ENCODE measurements at regions not wholly inside any gene's neighbourhood (a gene's known extent, or its start where the extent isn't known, plus 50 kb on each side); places are given as distances from the start of the nearest gene placed in this dataset.

DNA sequence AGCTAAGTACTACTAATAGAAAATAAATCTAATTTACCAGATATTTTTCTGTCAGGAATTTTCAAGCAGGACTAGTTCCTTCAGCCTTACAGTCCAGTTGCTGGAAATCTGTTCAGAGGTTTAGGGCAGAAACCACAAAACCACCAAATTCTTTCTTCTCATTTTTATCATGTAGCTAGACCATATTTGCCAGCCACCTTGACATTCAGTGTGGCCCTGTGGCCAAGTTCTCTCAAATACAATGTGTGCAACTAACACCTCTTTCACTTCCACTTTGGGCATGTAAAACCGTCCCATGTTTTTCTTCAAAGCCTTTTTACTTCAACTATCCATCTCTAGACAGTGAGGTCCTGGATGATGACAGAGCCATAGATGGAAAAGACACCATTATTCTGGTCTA lies 1133.2 kb upstream of the CDH18 start:
- in situ Hi-C loops (cut with HindIII; ENCODE audit: low sequenced_read_pairs) = no loop called here

DNA sequence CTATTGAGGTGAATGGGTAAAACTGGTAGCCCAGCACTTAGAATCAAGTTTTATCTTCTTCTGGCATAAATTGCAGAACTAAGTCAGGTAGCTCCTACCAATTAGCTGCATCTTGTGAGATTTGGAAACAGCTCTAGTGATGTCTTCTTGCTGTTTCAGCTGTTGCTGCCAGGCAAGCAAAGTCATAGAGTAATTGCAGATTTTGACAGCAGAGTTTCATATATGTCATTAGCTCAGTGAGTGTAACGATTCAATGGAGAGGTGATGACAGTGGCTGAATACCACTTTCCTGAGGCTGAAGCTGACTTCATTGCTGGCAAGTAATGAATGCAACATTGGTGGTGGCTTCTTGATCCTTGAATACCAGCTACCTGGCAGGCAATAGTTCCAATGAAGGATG lies 1109.7 kb upstream of the CDH18 start:
- no peak for DNase-seq (ENCODE audit: low read depth, low spot score)
- no peak for TF ChIP-seq CTCF (IDR thresholded peaks at IDR 0.05; ENCODE audit: low read depth, low read length)
- H3K4me3 ChIP-seq (ENCODE audit: low read depth, low read length) = no peak overlapping the region
- in situ Hi-C loops (cut with HindIII; ENCODE audit: low sequenced_read_pairs) = no loop called here

More for the DNA sequence above, 1133.2 kb upstream of the CDH18 start:
- H3K4me3 ChIP-seq (ENCODE audit: low read depth, low read length) = no peak overlapping the region
- no peak for TF ChIP-seq CTCF (IDR thresholded peaks at IDR 0.05; ENCODE audit: low read depth, low read length)
- DNase-seq (ENCODE audit: low read depth, low spot score) = peak; percentile 52

DNA sequence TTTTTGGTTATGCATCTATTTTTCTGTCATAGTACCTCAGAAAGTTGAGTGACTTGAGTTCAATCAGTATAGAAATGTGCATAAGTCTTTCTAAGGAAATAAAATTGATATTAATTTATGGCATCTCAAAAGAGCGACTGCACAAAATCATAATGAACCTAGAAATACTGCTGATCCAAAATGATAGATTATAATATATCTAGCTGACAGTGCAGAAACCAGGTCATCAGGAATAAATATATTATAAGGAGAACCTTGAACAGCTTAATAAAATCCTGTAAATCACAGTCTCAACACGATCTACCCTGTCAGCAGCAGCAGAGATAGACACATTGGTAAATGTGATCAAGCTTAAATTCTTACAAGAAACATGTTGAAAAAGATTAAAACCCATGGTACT lies 1106.6 kb upstream of the CDH18 start:
- in situ Hi-C loops (cut with HindIII; ENCODE audit: low sequenced_read_pairs) = no loop called here
- TF ChIP-seq CTCF (IDR thresholded peaks at IDR 0.05; ENCODE audit: low read depth, low read length) = no peak
- no peak for DNase-seq (ENCODE audit: low read depth, low spot score)
- no peak overlapping the region for H3K4me3 ChIP-seq (ENCODE audit: low read depth, low read length)

DNA sequence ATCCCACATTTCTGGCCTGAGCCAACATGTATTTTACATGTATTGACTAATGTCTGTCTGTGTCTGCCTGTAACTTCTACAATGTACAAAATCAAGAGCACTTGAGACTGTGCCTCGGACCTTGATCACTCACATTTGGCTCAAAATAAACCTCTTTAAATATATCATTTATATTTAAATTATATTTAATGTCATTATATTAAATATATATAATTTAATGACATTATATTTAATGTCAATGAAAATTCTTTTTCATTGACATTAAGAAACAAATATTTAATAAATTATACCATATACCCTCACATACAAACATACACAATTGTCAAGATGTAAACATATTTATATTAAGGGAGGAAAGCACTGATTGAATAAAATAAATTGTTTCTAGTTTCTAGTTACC lies 1099.8 kb upstream of the CDH18 start:
- TF ChIP-seq CTCF (IDR thresholded peaks at IDR 0.05; ENCODE audit: low read depth, low read length) = no peak
- no peak overlapping the region for H3K4me3 ChIP-seq (ENCODE audit: low read depth, low read length)
- no peak for DNase-seq (ENCODE audit: low read depth, low spot score)
- in situ Hi-C loops (cut with HindIII; ENCODE audit: low sequenced_read_pairs) = no loop called here

DNA sequence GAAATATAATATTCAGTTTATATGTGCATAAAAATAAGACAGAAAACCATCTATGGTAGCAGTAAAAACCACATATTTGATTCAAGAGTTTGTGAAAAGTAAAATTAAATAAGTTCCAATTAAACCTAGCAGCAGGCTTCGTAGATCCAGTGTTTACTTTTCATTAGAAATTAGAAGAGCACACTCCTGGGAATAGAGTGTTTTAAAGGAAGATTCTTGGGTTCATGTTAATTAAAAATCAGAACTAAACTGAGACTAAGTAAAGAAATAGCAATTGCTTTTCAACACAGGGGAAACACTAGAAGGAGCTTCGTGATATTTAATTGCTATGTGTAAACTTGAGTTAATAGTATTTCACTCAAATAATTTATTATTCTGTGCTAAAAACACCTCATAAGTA lies 1097.8 kb upstream of the CDH18 start:
- no peak for DNase-seq (ENCODE audit: low read depth, low spot score)
- in situ Hi-C loops (cut with HindIII; ENCODE audit: low sequenced_read_pairs) = no loop called here
- H3K4me3 ChIP-seq (ENCODE audit: low read depth, low read length) = no peak overlapping the region
- no peak for TF ChIP-seq CTCF (IDR thresholded peaks at IDR 0.05; ENCODE audit: low read depth, low read length)

DNA sequence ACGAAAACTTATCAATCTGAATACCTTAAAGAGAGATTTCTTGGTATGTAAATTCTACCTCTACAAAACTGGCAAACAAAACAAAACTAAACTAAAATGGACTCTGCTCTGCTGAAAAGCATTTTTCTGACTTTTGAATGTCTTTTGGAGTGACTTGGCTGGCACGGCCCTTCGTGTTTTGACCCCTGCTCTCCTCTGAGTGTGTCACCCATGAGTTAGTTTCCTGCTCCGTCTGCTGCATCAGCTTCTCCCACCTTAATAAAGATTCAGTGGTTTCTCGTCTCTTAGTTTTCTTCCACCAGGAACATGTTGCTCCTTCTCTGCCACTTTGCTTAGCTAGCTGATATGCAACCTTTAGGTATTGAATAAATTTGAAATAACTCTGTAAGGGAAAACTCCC lies 1084.0 kb upstream of the CDH18 start:
- in situ Hi-C loops (cut with HindIII; ENCODE audit: low sequenced_read_pairs) = no loop called here
- DNase-seq (ENCODE audit: low read depth, low spot score) = peak; percentile 8
- no peak overlapping the region for H3K4me3 ChIP-seq (ENCODE audit: low read depth, low read length)
- no peak for TF ChIP-seq CTCF (IDR thresholded peaks at IDR 0.05; ENCODE audit: low read depth, low read length)

GRCh38 chr5:21071421-21071820 lies 1083.4 kb upstream of the CDH18 start:
- in situ Hi-C loops (cut with HindIII; ENCODE audit: low sequenced_read_pairs) = no loop called here
- H3K4me3 ChIP-seq (ENCODE audit: low read depth, low read length) = no peak overlapping the region
- TF ChIP-seq CTCF (IDR thresholded peaks at IDR 0.05; ENCODE audit: low read depth, low read length) = no peak
- DNase-seq (ENCODE audit: low read depth, low spot score) = no peak
